ENCODE measurements at regions not wholly inside any gene's neighbourhood (a gene's known extent, or its start where the extent isn't known, plus 50 kb on each side); places are given as distances from the start of the nearest gene placed in this dataset.

DNA sequence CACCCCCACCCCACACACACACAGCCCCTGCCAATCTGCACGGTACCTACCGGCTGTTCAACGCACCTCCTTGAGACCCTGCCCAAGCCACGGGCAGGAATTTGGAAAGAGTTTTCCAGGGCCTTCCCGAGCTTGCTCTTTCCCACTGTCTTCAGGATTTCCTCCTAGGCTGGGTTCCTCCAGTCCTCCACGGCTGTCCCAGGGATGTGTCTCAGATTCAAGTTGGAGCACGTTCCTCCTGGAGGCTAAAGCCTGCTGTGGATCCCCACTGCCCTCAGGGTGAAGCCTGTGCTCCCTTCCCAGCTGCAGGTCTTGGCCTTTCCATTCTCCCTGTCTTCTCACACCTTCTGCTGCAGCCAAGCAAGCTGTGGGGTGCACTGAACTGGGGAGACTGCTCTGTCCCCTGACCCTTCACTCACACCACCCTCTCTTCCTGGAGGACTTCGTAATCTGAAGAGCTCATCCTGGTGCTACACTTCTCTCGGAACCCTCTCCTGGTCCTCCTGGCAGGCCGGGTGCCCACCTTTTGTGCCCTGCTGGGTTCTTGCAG, 54.9 kb upstream of the HS6ST1 start:
- no peak overlapping the region for H3K27ac ChIP-seq (ENCODE audit: low read depth in 1 of 2, low read length in 2 of 2)
- H3K9ac ChIP-seq (ENCODE audit: low read depth in 1 of 2, low read length in 2 of 2) = no peak overlapping the region
- H3K4me1 ChIP-seq (ENCODE audit: control insufficient read depth in 4 of 4, insufficient read depth in 4 of 4, low read length in 3 of 4) = no peaks in the 10 kb centered on the region
- WGBS = 90% methylated on average over 10 of the region's 10 CpGs
- H3K27me3 ChIP-seq (ENCODE audit: control insufficient read depth in 4 of 4, insufficient read depth in 4 of 4, low read length in 3 of 4) = no peaks in the 10 kb centered on the region
- TF ChIP-seq GABPA (IDR thresholded peaks at IDR 0.05 in 1 of 2, conservative IDR thresholded peaks at IDR 0.05 in 1 of 2) (no peak), FOXA2 (IDR thresholded peaks at IDR 0.05) (no peak), HNF4G (IDR thresholded peaks at IDR 0.05) (no peak)
- TF ChIP-seq, protein P1, sequence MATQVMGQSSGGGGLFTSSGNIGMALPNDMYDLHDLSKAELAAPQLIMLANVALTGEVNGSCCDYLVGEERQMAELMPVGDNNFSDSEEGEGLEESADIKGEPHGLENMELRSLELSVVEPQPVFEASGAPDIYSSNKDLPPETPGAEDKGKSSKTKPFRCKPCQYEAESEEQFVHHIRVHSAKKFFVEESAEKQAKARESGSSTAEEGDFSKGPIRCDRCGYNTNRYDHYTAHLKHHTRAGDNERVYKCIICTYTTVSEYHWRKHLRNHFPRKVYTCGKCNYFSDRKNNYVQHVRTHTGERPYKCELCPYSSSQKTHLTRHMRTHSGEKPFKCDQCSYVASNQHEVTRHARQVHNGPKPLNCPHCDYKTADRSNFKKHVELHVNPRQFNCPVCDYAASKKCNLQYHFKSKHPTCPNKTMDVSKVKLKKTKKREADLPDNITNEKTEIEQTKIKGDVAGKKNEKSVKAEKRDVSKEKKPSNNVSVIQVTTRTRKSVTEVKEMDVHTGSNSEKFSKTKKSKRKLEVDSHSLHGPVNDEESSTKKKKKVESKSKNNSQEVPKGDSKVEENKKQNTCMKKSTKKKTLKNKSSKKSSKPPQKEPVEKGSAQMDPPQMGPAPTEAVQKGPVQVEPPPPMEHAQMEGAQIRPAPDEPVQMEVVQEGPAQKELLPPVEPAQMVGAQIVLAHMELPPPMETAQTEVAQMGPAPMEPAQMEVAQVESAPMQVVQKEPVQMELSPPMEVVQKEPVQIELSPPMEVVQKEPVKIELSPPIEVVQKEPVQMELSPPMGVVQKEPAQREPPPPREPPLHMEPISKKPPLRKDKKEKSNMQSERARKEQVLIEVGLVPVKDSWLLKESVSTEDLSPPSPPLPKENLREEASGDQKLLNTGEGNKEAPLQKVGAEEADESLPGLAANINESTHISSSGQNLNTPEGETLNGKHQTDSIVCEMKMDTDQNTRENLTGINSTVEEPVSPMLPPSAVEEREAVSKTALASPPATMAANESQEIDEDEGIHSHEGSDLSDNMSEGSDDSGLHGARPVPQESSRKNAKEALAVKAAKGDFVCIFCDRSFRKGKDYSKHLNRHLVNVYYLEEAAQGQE (IDR thresholded peaks at IDR 0.05) = no peak
- TF ChIP-seq, protein P2, sequence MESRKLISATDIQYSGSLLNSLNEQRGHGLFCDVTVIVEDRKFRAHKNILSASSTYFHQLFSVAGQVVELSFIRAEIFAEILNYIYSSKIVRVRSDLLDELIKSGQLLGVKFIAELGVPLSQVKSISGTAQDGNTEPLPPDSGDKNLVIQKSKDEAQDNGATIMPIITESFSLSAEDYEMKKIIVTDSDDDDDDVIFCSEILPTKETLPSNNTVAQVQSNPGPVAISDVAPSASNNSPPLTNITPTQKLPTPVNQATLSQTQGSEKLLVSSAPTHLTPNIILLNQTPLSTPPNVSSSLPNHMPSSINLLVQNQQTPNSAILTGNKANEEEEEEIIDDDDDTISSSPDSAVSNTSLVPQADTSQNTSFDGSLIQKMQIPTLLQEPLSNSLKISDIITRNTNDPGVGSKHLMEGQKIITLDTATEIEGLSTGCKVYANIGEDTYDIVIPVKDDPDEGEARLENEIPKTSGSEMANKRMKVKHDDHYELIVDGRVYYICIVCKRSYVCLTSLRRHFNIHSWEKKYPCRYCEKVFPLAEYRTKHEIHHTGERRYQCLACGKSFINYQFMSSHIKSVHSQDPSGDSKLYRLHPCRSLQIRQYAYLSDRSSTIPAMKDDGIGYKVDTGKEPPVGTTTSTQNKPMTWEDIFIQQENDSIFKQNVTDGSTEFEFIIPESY (IDR thresholded peaks at IDR 0.05) = no peak
- DNase-seq (ENCODE audit: low spot score) = no peak
- no peaks in the 10 kb centered on the region for H3K9me3 ChIP-seq (ENCODE audit: control insufficient read depth in 4 of 4, low read length in 3 of 4)
- no peaks in the 10 kb centered on the region for H3K36me3 ChIP-seq (ENCODE audit: control insufficient read depth in 4 of 4, insufficient read depth in 3 of 4, low read depth in 1 of 4, low read length in 3 of 4)
- H3K4me3 ChIP-seq (ENCODE audit: low read depth in 1 of 3, low read length in 3 of 3) = no peak overlapping the region

DNA sequence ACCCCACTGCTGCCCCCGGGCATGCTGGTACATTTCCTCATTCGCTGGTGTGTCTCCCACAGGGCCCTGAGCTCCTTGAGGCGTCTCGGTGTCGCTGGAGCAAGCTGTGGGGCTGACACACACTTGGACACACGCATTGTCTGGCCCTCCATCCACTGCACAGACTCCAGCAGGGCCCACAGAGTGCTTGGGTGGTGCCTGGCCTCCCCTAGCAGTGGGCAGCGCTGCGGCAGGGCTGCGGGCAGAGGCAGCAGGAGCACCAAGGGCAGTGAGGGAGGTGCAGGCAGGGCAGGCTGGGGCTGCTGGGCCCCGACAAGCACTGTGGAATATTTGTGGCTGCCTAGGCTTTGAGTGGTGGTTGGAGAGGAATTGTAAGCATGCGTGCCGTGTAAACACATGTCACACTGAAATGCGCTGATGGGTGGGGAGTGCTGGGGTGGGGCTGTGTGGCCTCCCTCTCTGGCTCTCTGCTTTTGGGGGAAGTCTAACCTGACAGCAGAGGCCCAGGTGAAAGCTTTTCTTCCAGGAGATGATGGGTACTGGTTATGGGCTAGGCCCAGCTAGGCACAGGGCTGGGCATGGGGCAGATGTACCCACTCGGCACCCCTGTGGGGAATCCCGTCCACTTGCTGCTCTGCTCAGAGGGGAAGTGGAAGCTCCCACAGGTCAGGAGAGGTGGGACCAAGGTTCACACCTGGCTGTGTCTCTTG, 55.5 kb upstream of the HS6ST1 start:
- Histone ChIP-seq H3K27me3 (ENCODE audit: control insufficient read depth in 4 of 4, insufficient read depth in 4 of 4, low read length in 3 of 4) (no peaks in the 10 kb centered on the region), H3K9me3 (ENCODE audit: control insufficient read depth in 4 of 4, low read length in 3 of 4) (no peaks in the 10 kb centered on the region), H3K9ac (ENCODE audit: low read depth in 1 of 2, low read length in 2 of 2) (no peak overlapping the region), H3K27ac (ENCODE audit: low read depth in 1 of 2, low read length in 2 of 2) (no peak overlapping the region), H3K36me3 (ENCODE audit: control insufficient read depth in 4 of 4, insufficient read depth in 3 of 4, low read depth in 1 of 4, low read length in 3 of 4) (no peaks in the 10 kb centered on the region), H3K4me1 (ENCODE audit: control insufficient read depth in 4 of 4, insufficient read depth in 4 of 4, low read length in 3 of 4) (no peaks in the 10 kb centered on the region), H3K4me3 (ENCODE audit: low read depth in 1 of 3, low read length in 3 of 3) (no peak overlapping the region)
- TF ChIP-seq RAD21 (IDR thresholded peaks at IDR 0.05) (no peak), FOXA1 (IDR thresholded peaks at IDR 0.05) (no peak), FOXA2 (IDR thresholded peaks at IDR 0.05) (no peak), SP1 (IDR thresholded peaks at IDR 0.05) (no peak), TAF1 (conservative IDR thresholded peaks at IDR 0.05) (no peak), HNF4A (conservative IDR thresholded peaks at IDR 0.05) (no peak), EGR1 (IDR thresholded peaks at IDR 0.05; ENCODE audit: low read depth in 2 of 2) (no peak)
- TF ChIP-seq, protein P1 (IDR thresholded peaks at IDR 0.05) = no peak
- TF ChIP-seq, protein P3, sequence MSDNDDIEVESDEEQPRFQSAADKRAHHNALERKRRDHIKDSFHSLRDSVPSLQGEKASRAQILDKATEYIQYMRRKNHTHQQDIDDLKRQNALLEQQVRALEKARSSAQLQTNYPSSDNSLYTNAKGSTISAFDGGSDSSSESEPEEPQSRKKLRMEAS (IDR thresholded peaks at IDR 0.05) = no peak
- WGBS = 94% methylated on average over 15 of the region's 15 CpGs
- no peak for DNase-seq (ENCODE audit: low spot score)

All from liver (tissue), 7 donors.